ENCODE measurements at regions not wholly inside any gene's neighbourhood (a gene's known extent, or its start where the extent isn't known, plus 50 kb on each side); places are given as distances from the start of the nearest gene placed in this dataset.

- DNase-seq, result no peak
- no peak for ATAC-seq
- H3K9me3 ChIP-seq (ENCODE audit: control insufficient read depth, low read length), result no peaks in the 10 kb centered on the region
- no peaks in the 10 kb centered on the region for H3K27me3 ChIP-seq (ENCODE audit: control insufficient read depth, insufficient read depth)
- no peak overlapping the region for H3K27ac ChIP-seq (ENCODE audit: low read length)
- H3K4me3 ChIP-seq (ENCODE audit: low read length), result no peak overlapping the region
- 94% methylated on average over 16 of the region's 16 CpGs for WGBS
- no peaks in the 10 kb centered on the region for H3K4me1 ChIP-seq (ENCODE audit: control insufficient read depth, insufficient read depth, low read length)
- intact Hi-C loops (cut with DNase I), result no loop called here
These were observed 93.9 kb downstream of the RHOB start for GRCh38 chr2:20540587-20541293.

GRCh38 chr2:20541294-20541640 lies 94.4 kb downstream of the RHOB start:
- 90% methylated on average over 7 of the region's 7 CpGs for WGBS

GRCh38 chr2:20541651-20542050 lies 94.8 kb downstream of the RHOB start:
- no peak overlapping the region for H3K4me3 ChIP-seq (ENCODE audit: low read length)
- 95% methylated on average over 5 of the region's 5 CpGs for WGBS

More at GRCh38 chr2:20541294-20541640, 94.4 kb downstream of the RHOB start:
- no peak overlapping the region for H3K27ac ChIP-seq (ENCODE audit: low read length)
- intact Hi-C loops (cut with DNase I), result no loop called here
- H3K27me3 ChIP-seq (ENCODE audit: control insufficient read depth, insufficient read depth), result no peaks in the 10 kb centered on the region
- no peaks in the 10 kb centered on the region for H3K4me1 ChIP-seq (ENCODE audit: control insufficient read depth, insufficient read depth, low read length)
- no peak for ATAC-seq
- H3K4me3 ChIP-seq (ENCODE audit: low read length), result no peak overlapping the region
- DNase-seq, result no peak
- H3K9me3 ChIP-seq (ENCODE audit: control insufficient read depth, low read length), result no peaks in the 10 kb centered on the region

GRCh38 chr2:20542269-20542668 lies 95.4 kb downstream of the RHOB start:
- 93% methylated on average over 13 of the region's 13 CpGs for WGBS
- no peaks in the 10 kb centered on the region for H3K27me3 ChIP-seq (ENCODE audit: control insufficient read depth, insufficient read depth)

More at GRCh38 chr2:20541651-20542050, 94.8 kb downstream of the RHOB start:
- Histone ChIP-seq H3K4me1 (ENCODE audit: control insufficient read depth, insufficient read depth, low read length) (no peaks in the 10 kb centered on the region), H3K9me3 (ENCODE audit: control insufficient read depth, low read length) (no peaks in the 10 kb centered on the region), H3K27me3 (ENCODE audit: control insufficient read depth, insufficient read depth) (no peaks in the 10 kb centered on the region), H3K27ac (ENCODE audit: low read length) (no peak overlapping the region)
- no peak for ATAC-seq
- no peak for DNase-seq
- intact Hi-C loops (cut with DNase I), result no loop called here

GRCh38 chr2:20542746-20543468 lies 96.0 kb downstream of the RHOB start:
- 70% methylated on average over 13 of the region's 13 CpGs for WGBS
- Histone ChIP-seq H3K4me3 (ENCODE audit: low read length) (no peak overlapping the region), H3K9me3 (ENCODE audit: control insufficient read depth, low read length) (no peaks in the 10 kb centered on the region), H3K27ac (ENCODE audit: low read length) (no peak overlapping the region), H3K4me1 (ENCODE audit: control insufficient read depth, insufficient read depth, low read length) (no peaks in the 10 kb centered on the region), H3K27me3 (ENCODE audit: control insufficient read depth, insufficient read depth) (no peaks in the 10 kb centered on the region)
- no peak for ATAC-seq
- no peak for DNase-seq
- intact Hi-C loops (cut with DNase I), result no loop called here

More at GRCh38 chr2:20542269-20542668, 95.4 kb downstream of the RHOB start:
- H3K27ac ChIP-seq (ENCODE audit: low read length), result no peak overlapping the region
- no peak for ATAC-seq
- H3K4me3 ChIP-seq (ENCODE audit: low read length), result no peak overlapping the region
- intact Hi-C loops (cut with DNase I), result no loop called here
- DNase-seq, result no peak
- no peaks in the 10 kb centered on the region for H3K4me1 ChIP-seq (ENCODE audit: control insufficient read depth, insufficient read depth, low read length)
- no peaks in the 10 kb centered on the region for H3K9me3 ChIP-seq (ENCODE audit: control insufficient read depth, low read length)

- no peaks in the 10 kb centered on the region for H3K4me1 ChIP-seq (ENCODE audit: control insufficient read depth, insufficient read depth, low read length)
- H3K9me3 ChIP-seq (ENCODE audit: control insufficient read depth, low read length), result no peaks in the 10 kb centered on the region
- ATAC-seq, result no peak
- intact Hi-C loops (cut with DNase I), result no loop called here
- H3K27me3 ChIP-seq (ENCODE audit: control insufficient read depth, insufficient read depth), result no peaks in the 10 kb centered on the region
- H3K27ac ChIP-seq (ENCODE audit: low read length), result no peak overlapping the region
- WGBS, result 56% methylated on average over 9 of the region's 9 CpGs
- DNase-seq, result no peak
- no peak overlapping the region for H3K4me3 ChIP-seq (ENCODE audit: low read length)
These were observed 96.7 kb downstream of the RHOB start for GRCh38 chr2:20543469-20544152.

- Histone ChIP-seq H3K27me3 (ENCODE audit: control insufficient read depth, insufficient read depth) (no peaks in the 10 kb centered on the region), H3K27ac (ENCODE audit: low read length) (no peak overlapping the region), H3K4me3 (ENCODE audit: low read length) (no peak overlapping the region), H3K9me3 (ENCODE audit: control insufficient read depth, low read length) (no peaks in the 10 kb centered on the region), H3K4me1 (ENCODE audit: control insufficient read depth, insufficient read depth, low read length) (no peaks in the 10 kb centered on the region)
- intact Hi-C loops (cut with DNase I), result no loop called here
- 82% methylated on average over 8 of the region's 8 CpGs for WGBS
- ATAC-seq, result no peak
- DNase-seq, result no peak
These were observed 97.4 kb downstream of the RHOB start for GRCh38 chr2:20544153-20544747.

GRCh38 chr2:20549144-20549543 lies 101.8 kb downstream of the HS1BP3 start:
- H3K9me3 ChIP-seq (ENCODE audit: control insufficient read depth, low read length), result no peaks in the 10 kb centered on the region
- no peak overlapping the region for H3K27ac ChIP-seq (ENCODE audit: low read length)
- ATAC-seq, result no peak
- no peak for DNase-seq
- 75% methylated on average over 9 of the region's 9 CpGs for WGBS
- intact Hi-C loops (cut with DNase I), result no loop called here
- H3K4me3 ChIP-seq (ENCODE audit: low read length), result no peak overlapping the region
- no peaks in the 10 kb centered on the region for H3K4me1 ChIP-seq (ENCODE audit: control insufficient read depth, insufficient read depth, low read length)
- no peaks in the 10 kb centered on the region for H3K27me3 ChIP-seq (ENCODE audit: control insufficient read depth, insufficient read depth)

GRCh38 chr2:20549691-20550348 lies 101.1 kb downstream of the HS1BP3 start:
- H3K9me3 ChIP-seq (ENCODE audit: control insufficient read depth, low read length), result no peaks in the 10 kb centered on the region
- H3K27me3 ChIP-seq (ENCODE audit: control insufficient read depth, insufficient read depth), result no peaks in the 10 kb centered on the region
- H3K27ac ChIP-seq (ENCODE audit: low read length), result no peak overlapping the region
- H3K4me1 ChIP-seq (ENCODE audit: control insufficient read depth, insufficient read depth, low read length), result no peaks in the 10 kb centered on the region
- ATAC-seq (no peak), DNase-seq (no peak)
- WGBS, result 70% methylated on average over 1 of the region's 1 CpG
- intact Hi-C loops (cut with DNase I), result no loop called here
- no peak overlapping the region for H3K4me3 ChIP-seq (ENCODE audit: low read length)

- Histone ChIP-seq H3K27me3 (ENCODE audit: control insufficient read depth, insufficient read depth) (no peaks in the 10 kb centered on the region), H3K4me1 (ENCODE audit: control insufficient read depth, insufficient read depth, low read length) (no peaks in the 10 kb centered on the region), H3K4me3 (ENCODE audit: low read length) (no peak overlapping the region), H3K9me3 (ENCODE audit: control insufficient read depth, low read length) (no peaks in the 10 kb centered on the region), H3K27ac (ENCODE audit: low read length) (no peak overlapping the region)
- WGBS, result 55% methylated on average over 9 of the region's 9 CpGs
- DNase-seq, result peak in 2 of 3 donors; percentile 55 to 65
- intact Hi-C loops (cut with DNase I), result no loop called here
- peak; percentile 60 for ATAC-seq
These were observed 99.5 kb downstream of the HS1BP3 start for GRCh38 chr2:20551260-20551944.

Measured in right cardiac atrium (tissue), 5 donors.